Activated CD4-positive, alpha-beta T cell treated with anti-CD3 and anti-CD28 coated beads, Interleukin-2, amount 10 ng/mL, durations not matched to agents 24 days and 14 days (primary cell): ENCODE measurements at regions not wholly inside any gene's neighbourhood (a gene's known extent, or its start where the extent isn't known, plus 50 kb on each side); places are given as distances from the start of the nearest gene placed in this dataset.

Experiments
- DNase-seq: peaks from one replicate; pipeline ENCODE4 v3.0.0; 2022
- H3K27ac Mint-ChIP-seq: one replicate; pipeline ENCODE4 v1.8.0; 2022; ENCODE audit warnings: mild to moderate bottlenecking, mixed read lengths
- H3K27me3 Mint-ChIP-seq: one replicate; pipeline ENCODE4 v1.8.0; 2022; ENCODE audit warnings: mixed read lengths
- H3K36me3 Mint-ChIP-seq: one replicate; pipeline ENCODE4 v1.8.0; 2022; ENCODE audit warnings: low read depth, mild to moderate bottlenecking, mixed read lengths
- H3K4me1 Mint-ChIP-seq: one replicate; pipeline ENCODE4 v1.8.0; 2021; ENCODE audit warnings: mixed read lengths
- H3K4me3 Mint-ChIP-seq: one replicate; pipeline ENCODE4 v1.8.0; 2022; ENCODE audit warnings: mild to moderate bottlenecking, moderate library complexity, mixed read lengths
- H3K9me3 Mint-ChIP-seq: one replicate; pipeline ENCODE4 v1.8.0; 2021; ENCODE audit warnings: mixed read lengths
- intact Hi-C: fragments of 100-400 bp; cut with micrococcal nuclease; formaldehyde crosslinking; loops from one replicate; pipeline ENCODE4 v1.15.1; 2023

- no peak for DNase-seq
- intact Hi-C loops: no loop called here
- Mint-ChIP-seq H3K4me1 (no peaks in the 10 kb centered on the region), H3K4me3 (no peak overlapping the region), H3K27me3 (no peaks in the 10 kb centered on the region), H3K36me3 (no peaks in the 10 kb centered on the region), H3K9me3 (peaks cover 8% of the 10 kb centered on the region), H3K27ac (no peak overlapping the region)
These were observed 220.1 kb downstream of the TUSC7 start for GRCh38 chr3:116929505-116930222.

- Mint-ChIP-seq H3K27me3 (no peaks in the 10 kb centered on the region), H3K36me3 (no peaks in the 10 kb centered on the region), H3K27ac (no peak overlapping the region), H3K4me1 (no peaks in the 10 kb centered on the region), H3K9me3 (no peaks in the 10 kb centered on the region), H3K4me3 (no peak overlapping the region)
- intact Hi-C loops: no loop called here
- DNase-seq: no peak
These were observed 221.2 kb downstream of the TUSC7 start for GRCh38 chr3:116930786-116931185.

GRCh38 chr3:116939091-116939490 lies 229.5 kb downstream of the TUSC7 start:
- H3K4me3 Mint-ChIP-seq: no peak overlapping the region
- no peaks in the 10 kb centered on the region for H3K27me3 Mint-ChIP-seq
- intact Hi-C loops: no loop called here
- DNase-seq: no peak
- no peaks in the 10 kb centered on the region for H3K9me3 Mint-ChIP-seq
- H3K4me1 Mint-ChIP-seq: no peaks in the 10 kb centered on the region
- H3K27ac Mint-ChIP-seq: no peak overlapping the region
- no peaks in the 10 kb centered on the region for H3K36me3 Mint-ChIP-seq

GRCh38 chr3:116939550-116939949 lies 230.0 kb downstream of the TUSC7 start:
- Mint-ChIP-seq H3K9me3 (no peaks in the 10 kb centered on the region), H3K4me3 (no peak overlapping the region), H3K27me3 (no peaks in the 10 kb centered on the region), H3K4me1 (no peaks in the 10 kb centered on the region), H3K36me3 (no peaks in the 10 kb centered on the region), H3K27ac (no peak overlapping the region)
- no peak for DNase-seq
- intact Hi-C loops: no loop called here

- DNase-seq: no peak
- H3K27me3 Mint-ChIP-seq: no peaks in the 10 kb centered on the region
- H3K9me3 Mint-ChIP-seq: no peaks in the 10 kb centered on the region
- H3K36me3 Mint-ChIP-seq: no peaks in the 10 kb centered on the region
- no peak overlapping the region for H3K4me3 Mint-ChIP-seq
- intact Hi-C loops: no loop called here
- H3K4me1 Mint-ChIP-seq: no peaks in the 10 kb centered on the region
- H3K27ac Mint-ChIP-seq: no peak overlapping the region
These were observed 231.1 kb downstream of the TUSC7 start for GRCh38 chr3:116940719-116941118.

- Mint-ChIP-seq H3K4me1 (no peaks in the 10 kb centered on the region), H3K27me3 (no peaks in the 10 kb centered on the region)
These were observed 236.8 kb downstream of the TUSC7 start for GRCh38 chr3:116946376-116946775.

GRCh38 chr3:116947148-116947547 lies 237.6 kb downstream of the TUSC7 start:
- intact Hi-C loops: no loop called here
- no peaks in the 10 kb centered on the region for H3K9me3 Mint-ChIP-seq
- no peaks in the 10 kb centered on the region for H3K27me3 Mint-ChIP-seq
- no peak overlapping the region for H3K27ac Mint-ChIP-seq
- H3K36me3 Mint-ChIP-seq: no peaks in the 10 kb centered on the region
- H3K4me1 Mint-ChIP-seq: no peaks in the 10 kb centered on the region
- no peak overlapping the region for H3K4me3 Mint-ChIP-seq
- no peak for DNase-seq

More at GRCh38 chr3:116946376-116946775, 236.8 kb downstream of the TUSC7 start:
- H3K4me3 Mint-ChIP-seq: no peak overlapping the region
- H3K36me3 Mint-ChIP-seq: no peaks in the 10 kb centered on the region
- no peak for DNase-seq
- H3K9me3 Mint-ChIP-seq: no peaks in the 10 kb centered on the region
- intact Hi-C loops: no loop called here
- H3K27ac Mint-ChIP-seq: no peak overlapping the region

GRCh38 chr3:116947809-116948208 lies 238.2 kb downstream of the TUSC7 start:
- H3K27ac Mint-ChIP-seq: no peak overlapping the region
- DNase-seq: no peak
- intact Hi-C loops: no loop called here
- no peaks in the 10 kb centered on the region for H3K9me3 Mint-ChIP-seq
- no peaks in the 10 kb centered on the region for H3K4me1 Mint-ChIP-seq
- H3K27me3 Mint-ChIP-seq: no peaks in the 10 kb centered on the region
- no peaks in the 10 kb centered on the region for H3K36me3 Mint-ChIP-seq
- H3K4me3 Mint-ChIP-seq: no peak overlapping the region

GRCh38 chr3:116950301-116951055 lies 240.9 kb downstream of the TUSC7 start:
- Mint-ChIP-seq H3K4me3 (no peak overlapping the region), H3K36me3 (no peaks in the 10 kb centered on the region), H3K9me3 (no peaks in the 10 kb centered on the region), H3K4me1 (no peaks in the 10 kb centered on the region), H3K27ac (no peak overlapping the region), H3K27me3 (no peaks in the 10 kb centered on the region)
- intact Hi-C loops: no loop called here
- DNase-seq: no peak

- no peaks in the 10 kb centered on the region for H3K27me3 Mint-ChIP-seq
- H3K36me3 Mint-ChIP-seq: no peaks in the 10 kb centered on the region
These were observed 242.0 kb downstream of the TUSC7 start for GRCh38 chr3:116951610-116952009.

GRCh38 chr3:116958291-116958690 lies 248.7 kb downstream of the TUSC7 start:
- Mint-ChIP-seq H3K4me1 (no peaks in the 10 kb centered on the region), H3K27ac (no peak overlapping the region), H3K4me3 (no peak overlapping the region), H3K36me3 (no peaks in the 10 kb centered on the region), H3K27me3 (no peaks in the 10 kb centered on the region), H3K9me3 (no peaks in the 10 kb centered on the region)
- intact Hi-C loops: no loop called here
- DNase-seq: no peak

More at GRCh38 chr3:116951610-116952009, 242.0 kb downstream of the TUSC7 start:
- Mint-ChIP-seq H3K27ac (no peak overlapping the region), H3K4me3 (no peak overlapping the region), H3K9me3 (no peaks in the 10 kb centered on the region), H3K4me1 (no peaks in the 10 kb centered on the region)
- no peak for DNase-seq
- intact Hi-C loops: no loop called here

GRCh38 chr3:116961106-116961505 lies 251.5 kb downstream of the TUSC7 start:
- Mint-ChIP-seq H3K27ac (no peak overlapping the region), H3K36me3 (no peaks in the 10 kb centered on the region), H3K4me1 (no peaks in the 10 kb centered on the region), H3K9me3 (no peaks in the 10 kb centered on the region), H3K4me3 (no peak overlapping the region), H3K27me3 (no peaks in the 10 kb centered on the region)
- no peak for DNase-seq
- intact Hi-C loops: no loop called here

- intact Hi-C loops: no loop called here
- no peak for DNase-seq
- no peaks in the 10 kb centered on the region for H3K9me3 Mint-ChIP-seq
- no peaks in the 10 kb centered on the region for H3K27me3 Mint-ChIP-seq
- no peak overlapping the region for H3K4me3 Mint-ChIP-seq
- H3K4me1 Mint-ChIP-seq: no peaks in the 10 kb centered on the region
- H3K36me3 Mint-ChIP-seq: no peaks in the 10 kb centered on the region
- no peak overlapping the region for H3K27ac Mint-ChIP-seq
These were observed 254.2 kb downstream of the TUSC7 start for GRCh38 chr3:116963802-116964201.

- no peaks in the 10 kb centered on the region for H3K27me3 Mint-ChIP-seq
- intact Hi-C loops: no loop called here
These were observed 257.1 kb downstream of the TUSC7 start for GRCh38 chr3:116966649-116967048.

More at GRCh38 chr3:116966649-116967048, 257.1 kb downstream of the TUSC7 start:
- no peak overlapping the region for H3K27ac Mint-ChIP-seq
- DNase-seq: no peak
- no peaks in the 10 kb centered on the region for H3K36me3 Mint-ChIP-seq
- no peaks in the 10 kb centered on the region for H3K9me3 Mint-ChIP-seq
- no peaks in the 10 kb centered on the region for H3K4me1 Mint-ChIP-seq
- no peak overlapping the region for H3K4me3 Mint-ChIP-seq
